Trophoblast cell (in vitro differentiated cells and primary cell): ENCODE measurements at regions not wholly inside any gene's neighbourhood (a gene's known extent, or its start where the extent isn't known, plus 50 kb on each side); places are given as distances from the start of the nearest gene placed in this dataset.

Source experiments
- DNase-seq, 2 donors: peaks; one replicate each; pipeline ENCODE4 v3.0.0-alpha.2; 2016
- H2AFZ ChIP-seq: 2 replicates; pipeline ENCODE4 v1.6.1; 2013; ENCODE audit warnings: low read length, moderate library complexity, mild to moderate bottlenecking; ENCODE audit not compliant: insufficient read depth, poor library complexity
- H2AK5ac ChIP-seq: 2 replicates; pipeline ENCODE4 v1.6.1; 2013; ENCODE audit warnings: mild to moderate bottlenecking, low read length
- H2BK120ac ChIP-seq: 2 replicates; pipeline ENCODE4 v1.6.1; 2013; ENCODE audit warnings: low read length, mild to moderate bottlenecking, moderate library complexity; ENCODE audit not compliant: insufficient read depth, poor library complexity
- H2BK12ac ChIP-seq: 2 replicates; pipeline ENCODE4 v1.6.1; 2013; ENCODE audit warnings: mild to moderate bottlenecking, low read length, moderate library complexity
- H2BK5ac ChIP-seq: 2 replicates; pipeline ENCODE4 v1.6.1; 2013; ENCODE audit warnings: low read length, low read depth, moderate library complexity, mild to moderate bottlenecking; ENCODE audit not compliant: poor library complexity
- H3K14ac ChIP-seq: 2 replicates; pipeline ENCODE4 v1.6.1; 2013; ENCODE audit warnings: mild to moderate bottlenecking, low read length
- H3K18ac ChIP-seq: 2 replicates; pipeline ENCODE4 v1.6.1; 2013; ENCODE audit warnings: mild to moderate bottlenecking, low read length
- H3K23ac ChIP-seq: 2 replicates; pipeline ENCODE4 v1.6.1; 2013; ENCODE audit warnings: low read length
- H3K27ac ChIP-seq: 2 replicates; pipeline ENCODE4 v1.5.1; 2013; ENCODE audit warnings: low read depth, mild to moderate bottlenecking, inconsistent platforms, low read length, moderate library complexity
- H3K27me3 ChIP-seq: 2 replicates; pipeline ENCODE4 v1.6.1; 2013; ENCODE audit warnings: inconsistent platforms, mild to moderate bottlenecking, low read length, moderate library complexity; ENCODE audit not compliant: insufficient read depth
- H3K36me3 ChIP-seq, 2 experiments: 1 replicate in 1 of 2; 2 replicates in 1 of 2; pipeline ENCODE4 v1.6.1; 2013; ENCODE audit warnings: low read length in 2 of 2, mild to moderate bottlenecking in 2 of 2, moderate library complexity in 1 of 2; ENCODE audit not compliant: insufficient read depth in 2 of 2, control insufficient read depth in 1 of 2
- H3K4ac ChIP-seq: 2 replicates; pipeline ENCODE4 v1.6.1; 2013; ENCODE audit warnings: low read depth, mild to moderate bottlenecking, low read length, moderate library complexity
- H3K4me1 ChIP-seq, 2 experiments: 1 replicate in 1 of 2; 2 replicates in 1 of 2; pipeline ENCODE4 v1.6.1; 2013; ENCODE audit warnings: low read length in 2 of 2, mild to moderate bottlenecking in 2 of 2, moderate library complexity in 1 of 2; ENCODE audit not compliant: insufficient read depth in 2 of 2, control insufficient read depth in 1 of 2
- H3K4me2 ChIP-seq: 2 replicates; pipeline ENCODE4 v1.6.1; 2013; ENCODE audit warnings: inconsistent platforms, mild to moderate bottlenecking, low read length, moderate library complexity
- H3K4me3 ChIP-seq: 2 replicates; pipeline ENCODE4 v1.5.1; 2013; ENCODE audit warnings: mild to moderate bottlenecking, low read depth, low read length, inconsistent platforms
- H3K79me1 ChIP-seq: one replicate; pipeline ENCODE4 v1.6.1; 2013; ENCODE audit warnings: low read length
- H3K79me2 ChIP-seq: 2 replicates; pipeline ENCODE4 v1.6.1; 2013; ENCODE audit warnings: low read length, mild to moderate bottlenecking; ENCODE audit not compliant: control insufficient read depth, insufficient read depth, poor library complexity
- H3K9ac ChIP-seq: 2 replicates; pipeline ENCODE4 v1.6.1; 2013; ENCODE audit warnings: mild to moderate bottlenecking, low read length
- H3K9me3 ChIP-seq: 2 replicates; pipeline ENCODE4 v1.6.1; 2013; ENCODE audit warnings: low read depth, mild to moderate bottlenecking, control low read depth, inconsistent platforms, low read length; ENCODE audit not compliant: insufficient read depth
- H4K12ac ChIP-seq: 2 replicates; pipeline ENCODE4 v1.6.1; 2013; ENCODE audit warnings: low read depth, mild to moderate bottlenecking, low read length, moderate library complexity
- H4K8ac ChIP-seq: 2 replicates; pipeline ENCODE4 v1.6.1; 2013; ENCODE audit warnings: low read depth, mild to moderate bottlenecking, low read length, moderate library complexity
- H4K91ac ChIP-seq: one replicate; pipeline ENCODE4 v1.6.1; 2013; ENCODE audit warnings: low read depth, mild to moderate bottlenecking, low read length, moderate library complexity
- WGBS: extraction: QIAGEN DNeasy Blood & Tissue Kit; methylation state at CpG from one replicate; pipeline ENCODE4 v1.1.7; 2013; ENCODE audit warnings: missing lambda C conversion rate; ENCODE audit not compliant: insufficient read length, insufficient coverage; ENCODE audit errors: extremely low coverage; 5-methylcytosine and 5-hydroxymethylcytosine counted together

GRCh38 chr17:6191405-6192324, 121.5 kb downstream of the WSCD1 start:
- Histone ChIP-seq H2AFZ (no peak overlapping the region), H3K4me1 (no peaks in the 10 kb centered on the region), H3K9me3 (peaks cover 6% of the 10 kb centered on the region), H4K8ac (no peak overlapping the region), H3K4me3 (no peak overlapping the region), H3K27ac (no peak overlapping the region), H3K23ac (no peak overlapping the region), H2BK5ac (no peak overlapping the region), H3K79me2 (no peaks in the 10 kb centered on the region), H3K79me1 (no peaks in the 10 kb centered on the region), H3K18ac (no peak overlapping the region), H4K91ac (no peak overlapping the region), H3K27me3 (no peaks in the 10 kb centered on the region), H3K14ac (no peak overlapping the region), H3K36me3 (no peaks in the 10 kb centered on the region), H2AK5ac (no peak overlapping the region), H2BK120ac (no peak overlapping the region), H3K4ac (no peak overlapping the region), H2BK12ac (no peak overlapping the region), H3K9ac (no peak overlapping the region), H3K4me2 (no peak overlapping the region), H4K12ac (no peak overlapping the region)
- no peak for DNase-seq
- no CpG with 5 or more reads among the region's 18 CpGs for WGBS

DNA sequence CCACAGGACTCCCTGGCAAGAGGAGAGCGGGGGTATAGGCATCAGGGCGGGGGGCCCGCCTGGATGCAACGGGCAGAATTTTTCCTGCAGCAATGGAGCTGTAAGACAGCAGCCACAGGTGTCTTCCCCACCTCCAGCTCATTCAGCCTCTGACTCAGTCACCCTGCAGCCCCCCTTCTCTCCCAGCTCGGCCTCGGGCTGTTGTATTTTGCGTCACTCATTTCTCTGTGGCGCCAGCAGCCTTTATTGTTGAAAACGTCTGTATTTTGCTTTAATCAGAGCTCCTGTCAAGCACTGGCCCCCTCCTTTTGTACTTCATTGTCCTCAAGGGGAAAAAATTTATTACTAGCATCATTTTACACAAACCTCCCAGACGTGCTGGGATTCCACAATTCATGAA, 117.7 kb downstream of the WSCD1 start:
- Histone ChIP-seq H2BK12ac (no peak overlapping the region), H3K4me1 (no peaks in the 10 kb centered on the region), H3K79me1 (no peaks in the 10 kb centered on the region), H2AK5ac (no peak overlapping the region), H2BK5ac (no peak overlapping the region), H3K18ac (no peak overlapping the region), H4K8ac (no peak overlapping the region), H3K23ac (no peak overlapping the region), H3K27ac (no peak overlapping the region), H2AFZ (no peak overlapping the region), H3K4me3 (no peak overlapping the region), H3K14ac (no peak overlapping the region), H2BK120ac (no peak overlapping the region), H4K12ac (no peak overlapping the region), H3K36me3 (no peaks in the 10 kb centered on the region), H3K27me3 (no peaks in the 10 kb centered on the region), H3K4me2 (no peak overlapping the region), H3K4ac (no peak overlapping the region), H3K79me2 (no peaks in the 10 kb centered on the region), H4K91ac (no peak overlapping the region), H3K9me3 (peaks cover 2% of the 10 kb centered on the region), H3K9ac (no peak overlapping the region)
- no peak for DNase-seq
- no CpG with 5 or more reads among the region's 10 CpGs for WGBS

DNA sequence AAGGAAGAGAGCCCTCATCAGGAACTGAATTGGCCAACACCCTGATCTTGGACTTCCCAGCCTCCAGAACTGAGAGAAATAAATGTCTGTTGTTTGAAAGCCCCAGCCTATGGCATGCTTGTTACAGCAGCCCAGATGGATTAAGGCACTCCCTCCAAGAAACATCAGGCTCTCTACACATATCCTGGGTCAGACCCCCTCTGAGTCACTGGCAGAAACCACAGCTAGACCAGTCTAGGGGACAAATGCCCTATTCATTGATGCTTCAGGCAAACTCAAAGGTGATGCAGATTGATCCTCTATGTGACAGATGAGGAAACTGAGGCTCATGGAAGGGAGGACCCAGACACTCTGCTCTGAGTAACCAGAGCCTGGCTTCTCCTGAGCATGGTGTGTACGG, 116.8 kb downstream of the WSCD1 start:
- Histone ChIP-seq H3K4ac (no peak overlapping the region), H3K79me1 (no peaks in the 10 kb centered on the region), H3K9ac (no peak overlapping the region), H3K27me3 (no peaks in the 10 kb centered on the region), H3K18ac (no peak overlapping the region), H3K14ac (no peak overlapping the region), H2BK5ac (no peak overlapping the region), H3K36me3 (no peaks in the 10 kb centered on the region), H2BK12ac (no peak overlapping the region), H3K27ac (no peak overlapping the region), H3K79me2 (no peaks in the 10 kb centered on the region), H4K91ac (no peak overlapping the region), H2AK5ac (no peak overlapping the region), H2AFZ (no peak overlapping the region), H3K4me2 (no peak overlapping the region), H2BK120ac (no peak overlapping the region), H3K4me1 (no peaks in the 10 kb centered on the region), H4K8ac (no peak overlapping the region), H3K23ac (no peak overlapping the region), H3K4me3 (no peak overlapping the region), H4K12ac (no peak overlapping the region), H3K9me3 (peaks cover 2% of the 10 kb centered on the region)
- DNase-seq: no peak
- WGBS: no CpG with 5 or more reads among the region's 1 CpG

DNA sequence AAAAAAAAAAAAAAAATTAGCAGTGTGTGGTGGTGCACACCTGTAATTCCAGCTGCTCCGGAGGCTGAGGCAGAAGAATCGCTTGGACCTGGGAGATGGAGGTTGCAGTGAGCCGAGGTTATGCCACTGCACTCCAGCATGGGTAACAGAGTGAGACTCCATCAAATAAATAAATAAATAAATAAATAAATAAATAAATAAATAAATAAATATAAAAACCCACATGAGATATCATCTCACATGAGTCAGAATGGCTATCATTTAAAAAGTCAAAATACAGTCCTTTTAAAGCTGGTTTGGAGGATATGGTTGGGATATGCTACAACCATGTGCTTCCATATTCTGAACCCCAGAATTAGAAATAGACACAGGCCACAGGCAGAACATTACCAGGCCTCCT, 114.3 kb downstream of the WSCD1 start:
- H3K18ac ChIP-seq: no peak overlapping the region
- WGBS: no CpG with 5 or more reads among the region's 3 CpGs
- H4K8ac ChIP-seq: no peak overlapping the region
- H3K4me1 ChIP-seq: no peaks in the 10 kb centered on the region
- no peak overlapping the region for H3K9ac ChIP-seq
- no peak overlapping the region for H4K12ac ChIP-seq
- H3K4me2 ChIP-seq: no peak overlapping the region
- DNase-seq: no peak
- H3K27ac ChIP-seq: no peak overlapping the region
- H3K9me3 ChIP-seq: no peaks in the 10 kb centered on the region
- no peak overlapping the region for H2AK5ac ChIP-seq
- H2AFZ ChIP-seq: no peak overlapping the region
- H3K23ac ChIP-seq: no peak overlapping the region
- no peak overlapping the region for H3K4me3 ChIP-seq
- H3K36me3 ChIP-seq: no peaks in the 10 kb centered on the region
- no peaks in the 10 kb centered on the region for H3K79me2 ChIP-seq
- no peak overlapping the region for H2BK120ac ChIP-seq
- H2BK12ac ChIP-seq: no peak overlapping the region
- no peaks in the 10 kb centered on the region for H3K79me1 ChIP-seq
- H3K27me3 ChIP-seq: no peaks in the 10 kb centered on the region
- no peak overlapping the region for H3K4ac ChIP-seq
- H4K91ac ChIP-seq: no peak overlapping the region
- H3K14ac ChIP-seq: no peak overlapping the region
- H2BK5ac ChIP-seq: no peak overlapping the region
